ENCODE measurements at regions not wholly inside any gene's neighbourhood (a gene's known extent, or its start where the extent isn't known, plus 50 kb on each side); places are given as distances from the start of the nearest gene placed in this dataset.

DNA sequence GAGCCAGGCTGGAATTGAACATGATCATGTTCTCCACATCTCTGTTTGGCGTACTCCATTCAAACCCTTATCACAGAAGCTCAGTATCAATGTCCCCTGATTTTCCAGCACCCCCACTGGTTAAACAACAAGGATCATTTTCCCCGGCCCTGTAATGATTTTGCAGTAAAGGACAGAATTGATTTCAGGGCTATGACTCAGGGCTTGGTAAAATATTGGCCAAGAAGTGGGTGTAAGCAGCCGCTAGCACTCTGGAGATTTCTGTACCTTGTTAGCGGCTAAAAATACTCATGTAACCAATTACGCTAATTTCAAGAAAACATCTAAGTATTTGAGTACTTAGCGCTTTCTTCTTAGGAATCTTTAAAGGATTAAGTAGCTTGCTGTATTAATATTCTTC lies 69.5 kb upstream of the FNDC3A start:
- TF ChIP-seq GABPA (IDR thresholded peaks at IDR 0.05; ENCODE audit: low read depth) (no peak), CTCF (IDR thresholded peaks at IDR 0.05; ENCODE audit: insufficient read depth, low read length) (no peak)

Data from HL-60 (cell line).